DND-41 (cell line): ENCODE measurements at regions not wholly inside any gene's neighbourhood (a gene's known extent, or its start where the extent isn't known, plus 50 kb on each side); places are given as distances from the start of the nearest gene placed in this dataset.

Experiments
- ATAC-seq: fragments of 200-7000 bp; cut with Tn5 transposase; 3 replicates; pipeline ENCODE4 v1.9.1; 2021; ENCODE audit warnings: low read depth; ENCODE audit not compliant: insufficient read depth
- DNase-seq: peaks from one replicate; pipeline ENCODE4 v3.0.0-alpha.2; 2020
- H2AFZ ChIP-seq: 2 replicates; pipeline ENCODE4 v1.6.0; 2012; ENCODE audit warnings: low read depth, low read length
- H3K27ac ChIP-seq: 2 replicates; pipeline ENCODE4 v1.5.1; 2012; ENCODE audit warnings: low read length, inconsistent platforms
- H3K27me3 ChIP-seq: fragments of 200-600 bp; sonication (generic); 2 replicates; pipeline ENCODE4 v1.6.0; 2012; ENCODE audit warnings: low read length, mild to moderate bottlenecking, inconsistent platforms; ENCODE audit not compliant: insufficient read depth, poor library complexity
- H3K36me3 ChIP-seq: 2 replicates; pipeline ENCODE4 v1.5.1; 2012; ENCODE audit warnings: low read length, inconsistent platforms; ENCODE audit not compliant: insufficient read depth
- H3K4me1 ChIP-seq: 2 replicates; pipeline ENCODE4 v1.5.1; 2012; ENCODE audit warnings: mild to moderate bottlenecking, low read length; ENCODE audit not compliant: insufficient read depth
- H3K4me2 ChIP-seq: 2 replicates; pipeline ENCODE4 v1.6.0; 2012; ENCODE audit warnings: mild to moderate bottlenecking, moderate library complexity, low read length, inconsistent platforms; ENCODE audit not compliant: insufficient read depth
- H3K4me3 ChIP-seq, 2 experiments: fragments of 200-600 bp in 1 of 2; shearing (Covaris generic) in 1 of 2; 2 replicates each; pipeline ENCODE4 v1.5.1; 2012 to 2016; ENCODE audit warnings: inconsistent platforms in 2 of 2, low read length in 2 of 2, mild to moderate bottlenecking in 2 of 2, low read depth in 1 of 2, moderate library complexity in 1 of 2
- H3K79me2 ChIP-seq: 2 replicates; pipeline ENCODE4 v1.6.0; 2012; ENCODE audit warnings: low read length, inconsistent platforms; ENCODE audit not compliant: insufficient read depth
- H3K9ac ChIP-seq: 2 replicates; pipeline ENCODE4 v1.6.0; 2012; ENCODE audit warnings: low read depth, mild to moderate bottlenecking, inconsistent platforms, low read length, moderate library complexity
- H3K9me3 ChIP-seq: 2 replicates; pipeline ENCODE4 v1.5.1; 2012; ENCODE audit warnings: low read length, moderate library complexity, mild to moderate bottlenecking, inconsistent platforms; ENCODE audit not compliant: insufficient read depth, severe bottlenecking
- H4K20me1 ChIP-seq: 2 replicates; pipeline ENCODE4 v1.6.0; 2012; ENCODE audit warnings: low read length; ENCODE audit not compliant: insufficient read depth
- EZH2 ChIP-seq: IDR thresholded peaks from 3 replicates; pipeline ENCODE4 v1.6.1; 2012; ENCODE audit warnings: borderline replicate concordance, low read depth, mild to moderate bottlenecking, moderate library complexity, low read length, inconsistent platforms; ENCODE audit not compliant: severe bottlenecking
- TF ChIP-seq, protein P1 (sequence below): IDR thresholded peaks from 2 replicates; pipeline ENCODE4 v1.5.1; 2012; ENCODE audit warnings: borderline replicate concordance, low read length, moderate library complexity, mild to moderate bottlenecking; ENCODE audit not compliant: poor library complexity, severe bottlenecking; ENCODE audit errors: extremely low read depth

DNA sequence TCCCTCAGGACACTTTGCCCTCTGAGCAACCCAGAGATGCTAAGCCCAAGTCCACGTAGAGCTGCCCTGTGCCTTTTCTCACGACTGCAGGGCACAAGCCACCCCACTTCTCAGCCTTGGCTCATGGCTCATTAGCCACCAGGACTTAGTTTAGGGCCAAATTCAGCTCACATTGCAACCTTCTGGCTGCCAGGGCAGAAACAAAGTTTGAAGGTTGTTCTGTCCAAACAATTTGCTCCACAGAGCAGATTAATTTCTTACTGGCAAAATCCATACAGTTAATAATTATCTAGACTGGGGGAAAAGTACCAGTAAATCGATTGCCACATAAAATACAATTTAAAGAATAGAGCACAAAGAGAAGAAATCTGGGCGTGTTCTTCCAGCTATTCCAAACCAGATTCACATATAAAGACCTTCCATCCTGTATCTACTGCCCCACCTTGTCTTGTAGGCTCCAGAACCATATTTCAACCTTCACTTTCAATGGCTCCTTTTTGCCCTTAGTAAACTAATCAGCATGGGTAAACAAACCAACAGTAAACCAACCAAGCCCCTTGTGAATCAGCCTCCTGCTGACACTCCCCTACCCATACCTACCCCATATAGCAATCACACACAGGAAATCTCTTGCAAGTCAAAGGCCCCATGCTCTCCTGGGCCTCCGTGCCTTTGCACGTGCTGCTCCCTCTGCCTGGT, 101.9 kb downstream of the QRSL1 start:
- TF ChIP-seq, protein P1, sequence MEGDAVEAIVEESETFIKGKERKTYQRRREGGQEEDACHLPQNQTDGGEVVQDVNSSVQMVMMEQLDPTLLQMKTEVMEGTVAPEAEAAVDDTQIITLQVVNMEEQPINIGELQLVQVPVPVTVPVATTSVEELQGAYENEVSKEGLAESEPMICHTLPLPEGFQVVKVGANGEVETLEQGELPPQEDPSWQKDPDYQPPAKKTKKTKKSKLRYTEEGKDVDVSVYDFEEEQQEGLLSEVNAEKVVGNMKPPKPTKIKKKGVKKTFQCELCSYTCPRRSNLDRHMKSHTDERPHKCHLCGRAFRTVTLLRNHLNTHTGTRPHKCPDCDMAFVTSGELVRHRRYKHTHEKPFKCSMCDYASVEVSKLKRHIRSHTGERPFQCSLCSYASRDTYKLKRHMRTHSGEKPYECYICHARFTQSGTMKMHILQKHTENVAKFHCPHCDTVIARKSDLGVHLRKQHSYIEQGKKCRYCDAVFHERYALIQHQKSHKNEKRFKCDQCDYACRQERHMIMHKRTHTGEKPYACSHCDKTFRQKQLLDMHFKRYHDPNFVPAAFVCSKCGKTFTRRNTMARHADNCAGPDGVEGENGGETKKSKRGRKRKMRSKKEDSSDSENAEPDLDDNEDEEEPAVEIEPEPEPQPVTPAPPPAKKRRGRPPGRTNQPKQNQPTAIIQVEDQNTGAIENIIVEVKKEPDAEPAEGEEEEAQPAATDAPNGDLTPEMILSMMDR = no peak
- no peak for TF ChIP-seq EZH2
- Histone ChIP-seq H3K27ac (no peak overlapping the region), H3K4me3 (no peak overlapping the region), H3K9me3 (no peaks in the 10 kb centered on the region), H3K79me2 (no peaks in the 10 kb centered on the region), H3K4me2 (no peak overlapping the region), H4K20me1 (no peaks in the 10 kb centered on the region), H3K27me3 (peaks cover 12% of the 10 kb centered on the region), H3K9ac (no peak overlapping the region), H3K36me3 (no peaks in the 10 kb centered on the region), H3K4me1 (no peaks in the 10 kb centered on the region), H2AFZ (no peak overlapping the region)
- ATAC-seq (no peak), DNase-seq (no peak)

DNA sequence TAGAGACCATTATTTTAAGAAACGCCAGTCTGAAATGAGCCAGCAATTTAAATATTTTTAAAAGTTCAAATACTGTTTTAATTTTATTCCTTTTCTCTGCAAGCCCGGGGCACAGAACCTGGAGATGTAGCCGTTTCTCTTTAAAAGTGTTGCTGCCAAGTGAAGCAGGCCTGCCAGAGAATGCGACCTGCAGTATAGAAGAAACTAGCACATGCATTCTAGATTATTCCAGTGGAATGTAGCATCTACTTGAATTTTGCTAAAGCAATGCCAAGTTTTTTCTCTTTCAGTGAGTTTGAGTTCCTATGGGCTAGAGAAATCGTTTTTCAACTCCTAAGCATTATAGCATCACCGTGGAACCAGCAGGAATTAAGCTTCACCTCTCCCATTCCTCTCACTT, 101.3 kb downstream of the QRSL1 start:
- H3K36me3 ChIP-seq = no peaks in the 10 kb centered on the region
- H3K27ac ChIP-seq = no peak overlapping the region
- H3K4me3 ChIP-seq = no peak overlapping the region
- H3K9me3 ChIP-seq = no peaks in the 10 kb centered on the region
- no peaks in the 10 kb centered on the region for H3K79me2 ChIP-seq
- H4K20me1 ChIP-seq = no peaks in the 10 kb centered on the region
- H3K4me1 ChIP-seq = no peaks in the 10 kb centered on the region
- H3K4me2 ChIP-seq = no peak overlapping the region
- ATAC-seq (no peak), DNase-seq (no peak)
- H3K27me3 ChIP-seq = peaks cover 12% of the 10 kb centered on the region
- no peak for TF ChIP-seq EZH2
- TF ChIP-seq, protein P1 = no peak
- H2AFZ ChIP-seq = no peak overlapping the region
- no peak overlapping the region for H3K9ac ChIP-seq

DNA sequence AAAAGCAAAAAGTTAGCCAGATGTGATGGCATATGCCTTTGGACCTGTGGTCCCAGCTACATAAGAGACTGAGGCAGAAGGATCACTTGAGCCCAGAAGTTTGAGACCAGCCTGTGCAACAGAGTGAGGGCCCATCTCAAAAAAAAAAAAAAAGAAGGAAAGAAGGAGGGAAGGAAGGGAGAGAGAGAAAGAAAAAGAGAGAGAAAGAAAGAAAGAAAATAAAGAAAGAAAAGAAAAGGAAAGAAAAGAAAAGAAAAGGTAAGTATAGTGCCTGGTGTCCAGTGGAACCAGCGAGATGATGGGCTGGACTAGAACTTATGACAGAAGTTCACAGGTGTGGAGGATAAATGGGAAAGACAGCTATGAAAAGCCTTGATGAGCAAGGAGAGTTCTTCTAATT, 100.9 kb downstream of the QRSL1 start:
- TF ChIP-seq, protein P1 = no peak
- no peak for TF ChIP-seq EZH2
- Histone ChIP-seq H3K36me3 (no peaks in the 10 kb centered on the region), H3K79me2 (no peaks in the 10 kb centered on the region), H3K27ac (no peak overlapping the region), H3K4me2 (no peak overlapping the region), H3K4me1 (no peaks in the 10 kb centered on the region), H3K9ac (no peak overlapping the region), H2AFZ (no peak overlapping the region), H3K27me3 (peaks cover 12% of the 10 kb centered on the region), H4K20me1 (no peaks in the 10 kb centered on the region), H3K9me3 (no peaks in the 10 kb centered on the region), H3K4me3 (no peak overlapping the region)
- no peak for DNase-seq
- ATAC-seq = no peak

DNA sequence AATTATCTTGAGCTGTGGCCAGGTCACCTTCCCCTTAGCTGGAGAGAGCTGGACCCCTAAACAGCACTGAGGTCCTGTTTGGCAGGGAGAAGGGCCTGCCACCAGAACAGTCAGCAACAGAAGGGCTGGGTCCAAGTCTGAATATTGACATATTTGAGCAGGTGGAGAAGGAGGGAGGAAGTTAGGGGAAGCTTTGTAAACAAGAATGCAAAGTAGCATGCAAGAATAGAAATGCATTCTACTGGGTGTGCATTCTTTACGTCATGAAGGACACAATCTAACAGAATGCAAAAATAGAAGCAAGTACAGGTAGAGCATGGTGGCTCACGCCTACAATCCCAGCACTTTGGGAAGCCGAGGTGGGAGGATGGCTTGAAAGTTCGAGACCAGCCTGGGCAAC, 100.5 kb downstream of the QRSL1 start:
- Histone ChIP-seq H3K27ac (no peak overlapping the region), H3K36me3 (no peaks in the 10 kb centered on the region), H3K9me3 (no peaks in the 10 kb centered on the region), H3K27me3 (peaks cover 12% of the 10 kb centered on the region), H4K20me1 (no peaks in the 10 kb centered on the region), H3K4me3 (no peak overlapping the region), H2AFZ (no peak overlapping the region), H3K9ac (no peak overlapping the region), H3K4me1 (no peaks in the 10 kb centered on the region), H3K4me2 (no peak overlapping the region), H3K79me2 (no peaks in the 10 kb centered on the region)
- no peak for DNase-seq
- TF ChIP-seq, protein P1 = no peak
- TF ChIP-seq EZH2 = no peak
- ATAC-seq = no peak
